Tibial nerve (tissue), 4 donors: ENCODE measurements at regions not wholly inside any gene's neighbourhood (a gene's known extent, or its start where the extent isn't known, plus 50 kb on each side); places are given as distances from the start of the nearest gene placed in this dataset.

Source experiments
- DNase-seq, 2 donors: peaks; one replicate each; pipeline ENCODE4 v3.0.0-alpha.2; 2019; ENCODE audit warnings: low spot score in 2 of 2
- H3K27ac ChIP-seq, 4 donors: fragments of 200-600 bp; sonication (generic) in 3 of 4; one replicate each; pipeline ENCODE4 v1.5.1; 2017 to 2019; ENCODE audit warnings: mild to moderate bottlenecking in 1 of 4
- H3K27me3 ChIP-seq, 2 donors: fragments of 200-600 bp; sonication (generic) in 1 of 2; one replicate each; pipeline versions ENCODE4 v1.5.1 to v1.6.0; 2017 to 2019
- H3K36me3 ChIP-seq, 3 donors: fragments of 200-600 bp; sonication (generic); one replicate each; pipeline ENCODE4 v1.5.1; 2018 to 2019
- H3K4me1 ChIP-seq, 4 donors: fragments of 200-600 bp; sonication (generic) in 3 of 4; one replicate each; pipeline ENCODE4 v1.5.1; 2017 to 2019
- H3K4me3 ChIP-seq, 4 donors: fragments of 200-600 bp; sonication (generic) in 3 of 4; one replicate each; pipeline ENCODE4 v1.5.1; 2017 to 2019; ENCODE audit warnings: mild to moderate bottlenecking in 1 of 4, moderate library complexity in 1 of 4
- H3K9me3 ChIP-seq, 4 donors: fragments of 200-600 bp; sonication (generic) in 3 of 4; one replicate each; pipeline ENCODE4 v1.5.1; 2017 to 2019
- CTCF ChIP-seq, 5 experiments: fragments of 200-600 bp in 3 of 5; fragments of 450-650 bp in 2 of 5; sonication (generic) in 3 of 5; IDR thresholded peaks; one replicate each; pipeline ENCODE4 v1.5.1; 2016 to 2019; ENCODE audit warnings: antibody characterized with exemption in 5 of 5, mild to moderate bottlenecking in 3 of 5, moderate library complexity in 2 of 5
- EP300 ChIP-seq, 2 donors: sonication (generic); formaldehyde crosslinking; IDR thresholded peaks; one replicate each; pipeline ENCODE4 v1.6.1; 2017; ENCODE audit warnings: antibody characterized with exemption in 2 of 2, mild to moderate bottlenecking in 1 of 2
- POLR2A ChIP-seq, 2 donors: fragments of 450-650 bp; IDR thresholded peaks; one replicate each; pipeline ENCODE4 v1.6.1; 2017; ENCODE audit warnings: antibody characterized with exemption in 2 of 2, mild to moderate bottlenecking in 2 of 2, moderate library complexity in 2 of 2
- WGBS, 2 donors: methylation state at CpG; one replicate each; pipeline ENCODE4 v1.1.5; 2018; 5-methylcytosine and 5-hydroxymethylcytosine counted together

DNA sequence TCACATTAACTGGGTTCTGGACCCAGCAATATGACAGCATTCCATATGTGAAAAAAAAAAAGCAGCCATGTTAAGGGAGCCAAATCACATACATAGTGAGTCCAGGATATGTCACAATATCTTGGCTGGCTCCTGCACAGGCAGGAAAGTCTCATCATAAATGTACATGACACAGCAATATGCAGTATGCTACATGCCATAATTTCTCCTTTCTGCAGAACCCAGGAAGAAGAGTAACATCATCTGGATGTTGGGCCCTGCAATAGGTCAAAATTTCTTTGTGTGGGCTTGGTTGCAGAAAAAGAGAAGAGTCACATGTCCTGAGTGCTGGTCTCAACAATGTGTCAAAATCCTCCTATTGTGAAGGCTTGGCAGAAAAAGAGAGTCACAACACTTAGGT is 902.8 kb upstream of the AMELY start:
- DNase-seq, result no peak
- Histone ChIP-seq H3K36me3 (no peaks in the 10 kb centered on the region), H3K27me3 (no peaks in the 10 kb centered on the region), H3K4me3 (no peak overlapping the region), H3K27ac (no peak overlapping the region), H3K9me3 (no peaks in the 10 kb centered on the region), H3K4me1 (no peaks in the 10 kb centered on the region)
- no peak for TF ChIP-seq EP300 (IDR thresholded peaks at IDR 0.05)
- no peak for TF ChIP-seq CTCF (IDR thresholded peaks at IDR 0.05)

GRCh38 chrY:7810359-7810758 is 898.8 kb upstream of the AMELY start:
- no peaks in the 10 kb centered on the region for H3K36me3 ChIP-seq
- H3K4me1 ChIP-seq, result no peaks in the 10 kb centered on the region
- 44% methylated on average over 1 of the region's 1 CpG; no CpG with 5 or more reads in 1 of the 2 donors for WGBS, 2 donors
- no peaks in the 10 kb centered on the region for H3K27me3 ChIP-seq
- no peak for DNase-seq
- H3K4me3 ChIP-seq, result no peak overlapping the region
- TF ChIP-seq CTCF (IDR thresholded peaks at IDR 0.05) (no peak), POLR2A (IDR thresholded peaks at IDR 0.05) (no peak), EP300 (IDR thresholded peaks at IDR 0.05) (no peak)
- H3K27ac ChIP-seq, result no peak overlapping the region
- H3K9me3 ChIP-seq, result no peaks in the 10 kb centered on the region

DNA sequence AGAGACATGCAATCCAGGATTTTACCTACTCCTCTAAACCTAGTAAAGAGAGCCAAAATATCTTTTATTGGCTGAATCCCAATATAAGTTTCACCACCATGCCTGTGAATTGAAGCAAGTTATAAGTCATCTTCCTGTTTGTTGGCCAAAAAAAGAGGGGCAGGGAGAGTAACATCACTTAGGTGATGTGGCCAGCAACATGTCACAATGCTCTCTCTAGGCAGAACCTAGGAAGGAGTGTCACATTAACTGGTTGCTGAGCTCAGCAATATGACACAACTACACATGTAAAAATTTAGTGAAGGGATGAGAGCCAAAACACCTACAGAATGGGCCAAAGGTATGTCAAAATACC is 895.9 kb upstream of the AMELY start:
- no peaks in the 10 kb centered on the region for H3K27me3 ChIP-seq
- DNase-seq, result no peak
- no peak overlapping the region for H3K27ac ChIP-seq
- H3K4me1 ChIP-seq, result no peaks in the 10 kb centered on the region
- no peaks in the 10 kb centered on the region for H3K36me3 ChIP-seq
- no peak overlapping the region for H3K4me3 ChIP-seq
- TF ChIP-seq CTCF (IDR thresholded peaks at IDR 0.05) (no peak), POLR2A (IDR thresholded peaks at IDR 0.05) (no peak), EP300 (IDR thresholded peaks at IDR 0.05) (no peak)
- H3K9me3 ChIP-seq, result no peaks in the 10 kb centered on the region

- Histone ChIP-seq H3K9me3 (no peaks in the 10 kb centered on the region), H3K4me3 (no peak overlapping the region), H3K4me1 (no peaks in the 10 kb centered on the region), H3K27ac (no peak overlapping the region), H3K27me3 (no peaks in the 10 kb centered on the region), H3K36me3 (no peaks in the 10 kb centered on the region)
- no peak for TF ChIP-seq POLR2A (IDR thresholded peaks at IDR 0.05)
- TF ChIP-seq EP300 (IDR thresholded peaks at IDR 0.05), result no peak
- no peak for TF ChIP-seq CTCF (IDR thresholded peaks at IDR 0.05)
- DNase-seq, result no peak
- WGBS, 2 donors, result 64% methylated on average over 3 of the region's 3 CpGs; no CpG with 5 or more reads in 1 of the 2 donors
These were observed 895.3 kb upstream of the AMELY start for GRCh38 chrY:7806592-7807515.

GRCh38 chrY:7805624-7806023 is 894.1 kb upstream of the AMELY start:
- Histone ChIP-seq H3K36me3 (no peaks in the 10 kb centered on the region), H3K4me1 (no peaks in the 10 kb centered on the region), H3K4me3 (no peak overlapping the region), H3K27ac (no peak overlapping the region), H3K9me3 (no peaks in the 10 kb centered on the region), H3K27me3 (no peaks in the 10 kb centered on the region)
- no peak for TF ChIP-seq CTCF (IDR thresholded peaks at IDR 0.05)
- no peak for TF ChIP-seq POLR2A (IDR thresholded peaks at IDR 0.05)
- no peak for DNase-seq
- 89% methylated on average over 1 of the region's 1 CpG; no CpG with 5 or more reads in 1 of the 2 donors for WGBS, 2 donors
